ENCODE measurements at regions not wholly inside any gene's neighbourhood (a gene's known extent, or its start where the extent isn't known, plus 50 kb on each side); places are given as distances from the start of the nearest gene placed in this dataset.

DNA sequence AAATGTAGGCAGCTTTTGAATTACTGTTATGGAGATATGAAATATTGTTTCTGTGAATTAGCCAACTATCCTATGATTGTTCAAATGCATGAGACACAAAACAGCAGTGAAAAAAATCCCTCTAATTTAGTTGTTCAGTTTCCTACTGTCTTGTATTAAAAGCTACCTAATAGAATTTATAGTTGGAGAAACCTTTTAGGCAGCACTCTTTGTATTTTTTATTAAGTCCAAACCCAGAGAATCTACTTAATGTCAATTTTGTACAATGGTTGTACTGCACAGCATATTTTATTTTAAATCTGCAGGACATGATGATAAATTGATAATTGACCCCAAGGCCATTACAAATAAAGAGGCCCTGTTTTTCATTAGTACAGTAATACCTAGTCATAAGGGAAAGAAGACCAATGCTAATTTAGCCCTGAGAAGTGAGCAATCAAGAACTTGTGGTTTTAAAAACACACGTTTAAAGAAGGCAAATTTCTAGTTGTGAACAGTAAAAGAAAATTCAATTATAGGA, 607.5 kb downstream of the ISL1 start:
- TF ChIP-seq BACH1 (IDR thresholded peaks at IDR 0.05; ENCODE audit: borderline replicate concordance) (no peak), CREB1 (IDR thresholded peaks at IDR 0.05; ENCODE audit: low read depth) (no peak), RAD51 (IDR thresholded peaks at IDR 0.05) (no peak), POLR2AphosphoS5 (IDR thresholded peaks at IDR 0.05; ENCODE audit: low read length) (no peak), RCOR1 (conservative IDR thresholded peaks at IDR 0.05; ENCODE audit: low read depth, low read length) (no peak)

Data from GM12878 (cell line).